ENCODE measurements at regions not wholly inside any gene's neighbourhood (a gene's known extent, or its start where the extent isn't known, plus 50 kb on each side); places are given as distances from the start of the nearest gene placed in this dataset.
"Not testable (repeated sequence)": the region's sequence is repeated elsewhere in the genome, so short reads cannot be mapped to it uniquely, and the experiment has no call there.

- no peak for DNase-seq
Observed at GRCh38 chr2:106009096-106009495, 185.0 kb downstream of the UXS1 start.

DNA sequence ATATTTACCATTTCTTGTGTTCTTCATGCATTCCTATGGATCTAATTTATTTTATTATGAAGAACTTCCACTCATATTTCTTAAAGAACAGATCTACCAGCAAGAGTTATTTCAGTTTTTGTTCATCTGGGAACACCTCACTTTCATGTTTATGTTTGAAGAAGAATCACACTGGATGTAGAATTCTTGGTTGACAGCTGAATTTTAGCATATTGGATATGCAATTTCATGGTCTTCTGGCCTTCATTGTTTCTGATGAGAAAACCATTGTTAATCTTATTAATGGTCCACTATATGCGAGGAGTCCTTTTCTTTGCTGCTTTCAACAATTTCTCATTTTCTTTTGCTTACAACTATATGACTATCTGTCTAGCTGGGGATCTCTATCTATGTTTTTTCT lies 189.2 kb downstream of the UXS1 start:
- peak; percentile 24 for DNase-seq

GRCh38 chr2:105999211-105999989 lies 194.7 kb downstream of the UXS1 start:
- DNase-seq = no peak

GRCh38 chr2:105997711-105998110 lies 196.4 kb downstream of the UXS1 start:
- no peak for DNase-seq

DNA sequence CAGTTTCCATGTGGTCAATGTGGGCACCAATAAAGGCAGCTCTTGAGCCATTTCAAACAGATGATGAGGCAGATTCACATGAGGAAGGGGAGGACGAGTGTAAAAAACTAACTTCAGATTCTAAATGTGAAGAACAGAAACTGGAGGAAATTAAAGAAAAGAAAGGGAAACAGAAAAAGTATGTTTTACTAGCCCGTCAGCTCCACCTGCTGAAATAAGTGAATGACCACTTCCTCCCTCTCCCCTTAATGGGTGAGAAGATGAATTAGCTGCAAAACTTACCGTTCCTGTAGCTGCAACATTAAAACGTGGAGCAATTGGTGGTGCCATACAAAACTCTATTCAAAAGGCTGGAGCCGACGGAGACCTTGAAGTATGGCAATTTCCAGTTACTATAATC lies 203.5 kb downstream of the UXS1 start:
- no peak for DNase-seq

GRCh38 chr2:105989803-105990202 lies 204.3 kb downstream of the UXS1 start:
- not testable (repeated sequence) for DNase-seq

GRCh38 chr2:105989070-105989469 lies 205.0 kb downstream of the UXS1 start:
- DNase-seq = no peak

DNA sequence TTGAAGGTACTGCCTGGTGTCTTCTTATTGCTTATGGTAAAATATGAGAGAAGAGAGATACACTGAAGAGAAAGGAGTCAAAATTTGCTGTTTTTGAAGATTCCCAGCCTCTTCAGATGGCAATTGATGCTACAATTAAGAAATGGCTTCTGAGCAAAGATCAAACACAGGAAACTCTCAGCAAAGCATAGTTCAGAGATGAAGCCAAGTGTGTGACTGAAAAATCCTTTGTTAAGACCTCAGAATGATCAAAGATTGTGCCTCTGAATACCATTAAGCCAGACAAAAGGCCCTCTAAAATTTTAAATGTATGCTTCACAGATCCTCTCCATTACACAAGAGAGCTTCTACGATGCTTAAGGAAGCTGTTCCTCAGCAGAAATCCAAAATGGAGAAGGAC lies 216.3 kb downstream of the UXS1 start:
- DNase-seq = no peak

- no peak for DNase-seq
Observed at GRCh38 chr2:105977212-105977611, 216.9 kb downstream of the UXS1 start.

DNA sequence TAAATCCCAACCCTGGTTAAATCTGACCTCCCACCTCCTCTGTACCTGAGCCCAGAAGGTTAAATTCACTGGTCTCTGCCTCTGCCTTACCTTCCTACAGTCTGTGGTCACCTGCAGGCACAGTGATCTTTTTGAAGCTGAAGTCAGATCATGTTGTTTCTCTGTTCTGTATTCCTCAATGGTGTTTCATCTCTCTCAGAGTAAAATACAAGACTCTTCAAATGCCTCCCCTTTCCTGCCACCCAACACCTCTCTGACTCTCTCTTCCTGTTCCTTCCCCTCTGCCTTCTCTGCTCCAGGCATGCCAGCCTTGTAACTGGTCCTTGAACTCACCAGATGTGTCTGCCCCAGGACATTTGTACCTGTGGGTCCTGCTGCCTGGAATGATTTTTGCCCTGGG lies 219.3 kb downstream of the UXS1 start:
- no peak for DNase-seq

GRCh38 chr2:105972927-105973326 lies 221.2 kb downstream of the UXS1 start:
- no peak for DNase-seq

DNA sequence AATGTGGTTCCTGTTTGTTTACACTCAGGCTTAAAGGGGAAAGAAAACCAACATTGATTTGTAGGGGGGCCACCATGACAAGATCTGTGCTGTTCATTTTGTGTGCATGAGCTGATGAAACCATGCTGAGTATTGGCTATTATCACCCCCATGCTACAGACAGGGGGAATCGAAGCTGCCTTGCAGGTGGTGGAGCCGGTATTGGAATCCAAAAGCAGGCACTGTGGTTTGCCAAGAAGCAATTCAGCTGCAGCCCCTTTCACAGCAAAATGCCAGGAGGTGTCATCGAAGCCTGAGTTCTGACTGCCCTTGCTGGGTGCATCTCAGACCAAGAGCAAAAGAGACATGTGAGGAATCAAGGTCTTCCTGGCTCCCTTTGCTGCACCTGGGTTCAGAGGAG lies 221.9 kb downstream of the UXS1 start:
- DNase-seq = no peak

GRCh38 chr2:105969552-105969951 lies 224.5 kb downstream of the UXS1 start:
- DNase-seq = no peak

- no peak for DNase-seq
Observed at GRCh38 chr2:105962221-105962620, 217.5 kb downstream of the NCK2 start.

GRCh38 chr2:105961599-105962146 lies 217.0 kb downstream of the NCK2 start:
- DNase-seq = no peak

DNA sequence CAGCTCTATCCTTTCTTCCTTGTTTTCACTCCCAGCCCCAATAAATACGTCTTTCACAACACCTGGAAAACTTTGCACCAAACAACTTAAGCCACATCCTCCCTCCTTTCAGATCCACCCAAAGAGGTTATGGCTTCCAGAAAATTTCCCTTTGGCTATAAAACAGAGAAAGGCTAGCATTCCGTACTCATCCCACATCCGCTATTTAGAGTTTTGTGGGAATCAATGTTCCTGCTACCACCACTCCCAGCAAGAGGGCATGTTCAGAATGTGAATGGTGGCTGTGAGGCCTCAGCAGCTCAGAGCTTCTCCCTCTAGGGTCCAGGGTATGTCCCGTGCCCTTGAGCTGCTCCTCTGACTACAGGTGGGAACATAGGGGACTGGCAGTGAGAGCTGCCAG lies 214.6 kb downstream of the NCK2 start:
- no peak for DNase-seq

GRCh38 chr2:105954891-105955290 lies 210.2 kb downstream of the NCK2 start:
- DNase-seq = no peak

- DNase-seq = no peak
Observed at GRCh38 chr2:105953942-105954341, 209.2 kb downstream of the NCK2 start.

- no peak for DNase-seq
Observed at GRCh38 chr2:105952131-105952530, 207.4 kb downstream of the NCK2 start.

- DNase-seq = no peak
Observed at GRCh38 chr2:105951384-105951694, 206.6 kb downstream of the NCK2 start.

DNA sequence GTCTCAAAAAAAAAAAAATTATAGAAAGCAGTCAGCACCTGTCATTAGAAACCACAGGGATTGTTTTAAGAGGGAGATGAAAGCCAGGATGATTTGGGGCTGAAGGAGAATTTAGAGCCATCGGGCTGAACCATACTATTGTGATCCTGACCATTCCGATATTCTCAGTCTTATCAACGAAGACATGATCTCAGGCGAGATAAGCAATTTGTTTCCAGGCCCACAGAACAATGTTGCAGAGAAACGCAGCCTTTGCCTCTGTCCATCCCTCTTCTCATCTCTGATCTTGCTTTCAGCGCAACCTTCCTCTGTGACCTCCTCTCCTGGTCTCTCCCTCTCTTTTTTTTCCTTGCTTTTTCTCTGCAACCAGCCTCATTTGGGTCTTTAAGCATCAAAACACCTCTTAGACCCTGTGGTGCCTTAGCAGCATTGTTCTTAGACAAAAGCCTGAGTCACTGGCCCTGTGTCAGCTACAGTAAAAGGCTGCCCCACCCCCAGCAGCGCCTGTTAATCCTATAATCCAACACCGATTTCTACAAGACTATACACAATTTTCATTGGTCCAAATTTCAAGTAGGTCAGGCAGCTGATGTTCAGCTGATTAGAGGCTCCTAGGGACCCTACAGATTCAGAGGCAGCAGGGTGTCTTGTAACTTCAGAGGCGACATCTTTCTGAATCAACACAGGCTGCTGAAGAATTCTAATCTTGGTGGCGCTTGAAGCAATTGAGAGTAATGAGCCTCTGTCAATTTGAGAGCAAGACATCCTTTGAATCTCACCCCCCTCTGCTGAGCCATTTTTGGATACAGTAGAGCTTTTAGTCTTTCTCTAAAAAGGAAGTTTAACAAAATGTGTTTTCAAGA lies 206.0 kb downstream of the NCK2 start:
- DNase-seq = no peak

DNA sequence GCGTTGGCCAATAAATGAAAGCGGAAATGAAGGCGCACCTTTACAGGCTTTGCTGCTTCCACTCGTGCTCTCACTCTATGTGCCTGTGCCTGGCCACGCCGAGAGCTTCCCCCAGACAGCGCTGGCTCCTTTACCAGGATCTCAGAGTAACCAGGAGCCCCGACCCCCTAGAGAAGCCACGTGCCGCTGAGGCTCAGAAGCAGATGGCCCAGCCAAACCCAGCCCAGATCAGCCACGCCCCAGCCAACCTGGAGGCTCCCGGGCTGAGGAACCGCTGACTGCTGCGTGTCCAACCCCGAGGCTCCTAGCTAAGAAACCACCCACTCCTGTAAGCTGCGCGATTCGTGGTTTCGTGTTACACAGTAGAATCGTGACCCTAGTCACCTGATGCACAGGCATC lies 199.3 kb downstream of the NCK2 start:
- no peak for DNase-seq
